Endothelial cell of umbilical vein (primary cell): ENCODE measurements at regions not wholly inside any gene's neighbourhood (a gene's known extent, or its start where the extent isn't known, plus 50 kb on each side); places are given as distances from the start of the nearest gene placed in this dataset.

ENCODE experiments used
- CTCF ChIP-seq, 2 donors: IDR thresholded peaks; 1 replicate in 1 of 2; 2 replicates in 1 of 2; pipeline ENCODE4 v1.5.1; 2011; ENCODE audit warnings: low read length in 2 of 2, mild to moderate bottlenecking in 2 of 2, moderate library complexity in 2 of 2, control low read depth in 1 of 2, inconsistent platforms in 1 of 2, low read depth in 1 of 2; ENCODE audit not compliant: insufficient read depth in 1 of 2; ENCODE audit errors: extremely low read depth in 1 of 2
- EZH2 ChIP-seq: IDR thresholded peaks from 2 replicates; pipeline ENCODE4 v1.6.1; 2012; ENCODE audit warnings: borderline replicate concordance, low read depth, mild to moderate bottlenecking, moderate library complexity, low read length, inconsistent platforms; ENCODE audit not compliant: severe bottlenecking
- POLR2A ChIP-seq: IDR thresholded peaks from 2 replicates; pipeline ENCODE4 v1.6.1; 2012; ENCODE audit warnings: low read depth, mild to moderate bottlenecking, control low read depth, low read length
- POLR2AphosphoS5 ChIP-seq: IDR thresholded peaks from 2 replicates; pipeline ENCODE4 v1.6.1; 2012; ENCODE audit warnings: low read depth, mild to moderate bottlenecking, control low read depth, low read length, moderate library complexity; ENCODE audit not compliant: insufficient read depth

GRCh38 chr1:29828526-29829447 lies 592.5 kb downstream of the PTPRU start:
- TF ChIP-seq CTCF (IDR thresholded peaks at IDR 0.05; ENCODE audit: extremely low read depth in 1 of 2, insufficient read depth in 1 of 2, low read depth in 1 of 2, low read length in 2 of 2) (no peak), POLR2AphosphoS5 (no peak), EZH2 (no peak), POLR2A (no peak)
